OCI-LY1 (cell line): ENCODE measurements at regions not wholly inside any gene's neighbourhood (a gene's known extent, or its start where the extent isn't known, plus 50 kb on each side); places are given as distances from the start of the nearest gene placed in this dataset.

Source experiments
- CTCF ChIP-seq: fragments of 200-600 bp; sonication (generic), shearing (Covaris generic); IDR thresholded peaks from 2 replicates; pipeline ENCODE4 v1.5.1; 2017; ENCODE audit warnings: mild to moderate bottlenecking, antibody characterized with exemption, low read length, moderate library complexity, mixed read lengths
- EZH2 ChIP-seq: fragments of 200-600 bp; sonication (generic), shearing (Covaris generic); IDR thresholded peaks from 2 replicates; pipeline ENCODE4 v1.8.0; 2017; ENCODE audit warnings: borderline replicate concordance, mixed run types, mild to moderate bottlenecking, antibody characterized with exemption, low read length, moderate library complexity, mixed read lengths

- TF ChIP-seq CTCF (no peak), EZH2 (no peak)
Observed at GRCh38 chr9:106716820-106717219, 146.1 kb upstream of the ZNF462 start.
